HEK293 (cell line): ENCODE measurements at regions not wholly inside any gene's neighbourhood (a gene's known extent, or its start where the extent isn't known, plus 50 kb on each side); places are given as distances from the start of the nearest gene placed in this dataset.

Experiments used
- CTCF ChIA-PET: fragments of 350-600 bp; formaldehyde crosslinking; extraction: SDS; loops from one replicate; lab custom pipeline; 2021; ENCODE audit warnings: antibody characterized with exemption; lab: Yijun Ruan, JAX
- POLR2A ChIA-PET: fragments of 300-600 bp; formaldehyde crosslinking; extraction: SDS; loops from one replicate; lab custom pipeline; 2020; ENCODE audit warnings: antibody characterized with exemption, inconsistent platforms; lab: Yijun Ruan, JAX
- H3K27ac ChIP-seq: fragments of 200-500 bp; sonication (Bioruptor generic); 2 replicates; pipeline ENCODE4 v1.5.1; 2014; ENCODE audit warnings: low read depth, low read length, control low read depth, inconsistent platforms; ENCODE audit errors: extremely low read depth
- H3K36me3 ChIP-seq, 2 experiments: fragments of 200-500 bp in 1 of 2; sonication (Bioruptor generic) in 1 of 2; 1 replicate in 1 of 2; 2 replicates in 1 of 2; pipeline ENCODE4 v1.5.1; 2014 to 2017; ENCODE audit warnings: inconsistent platforms in 2 of 2, low read length in 2 of 2; ENCODE audit not compliant: control insufficient read depth in 2 of 2, insufficient read depth in 1 of 2
- H3K4me1 ChIP-seq: fragments of 200-500 bp; sonication (Bioruptor generic); 2 replicates; pipeline ENCODE4 v1.5.1; 2014; ENCODE audit warnings: mild to moderate bottlenecking, low read length, inconsistent platforms; ENCODE audit not compliant: control insufficient read depth, insufficient read depth
- H3K4me3 ChIP-seq: 2 replicates; pipeline ENCODE4 v1.5.1; 2011; ENCODE audit warnings: low read depth, mild to moderate bottlenecking, control low read depth, low read length, moderate library complexity
- H3K9me3 ChIP-seq: fragments of 200-500 bp; sonication (Bioruptor generic); 2 replicates; pipeline ENCODE4 v1.5.1; 2014; ENCODE audit warnings: low read depth, low read length, inconsistent platforms; ENCODE audit not compliant: control insufficient read depth, insufficient read depth
- FEZF1 ChIP-seq: fragments of 450-650 bp; formaldehyde crosslinking; IDR thresholded peaks from 2 replicates; pipeline ENCODE4 v1.5.1; 2016; ENCODE audit warnings: missing biosample characterization, missing genetic modification characterization
- GFI1B ChIP-seq: fragments of 450-650 bp; formaldehyde crosslinking; IDR thresholded peaks from 2 replicates; pipeline ENCODE4 v1.5.1; 2016; ENCODE audit warnings: missing biosample characterization, missing genetic modification characterization
- KLF10 ChIP-seq: fragments of 450-650 bp; IDR thresholded peaks from 2 replicates; pipeline ENCODE4 v1.5.1; 2018; ENCODE audit warnings: missing biosample characterization, mild to moderate bottlenecking, missing genetic modification characterization
- ZBTB8A ChIP-seq: fragments of 450-650 bp; formaldehyde crosslinking; IDR thresholded peaks from 2 replicates; pipeline ENCODE4 v1.5.1; 2016; ENCODE audit warnings: missing biosample characterization, missing genetic modification characterization
- ZNF114 ChIP-seq: fragments of 450-650 bp; formaldehyde crosslinking; IDR thresholded peaks from 2 replicates; pipeline ENCODE4 v1.5.0; 2017; ENCODE audit warnings: missing biosample characterization, missing genetic modification characterization
- ZNF138 ChIP-seq: fragments of 450-650 bp; formaldehyde crosslinking; IDR thresholded peaks from 2 replicates; pipeline ENCODE4 v1.5.1; 2016; ENCODE audit warnings: missing biosample characterization, missing genetic modification characterization, borderline replicate concordance
- ZNF426 ChIP-seq: fragments of 450-650 bp; formaldehyde crosslinking; IDR thresholded peaks from 2 replicates; pipeline ENCODE4 v1.5.1; 2017; ENCODE audit warnings: missing biosample characterization, missing genetic modification characterization, mild to moderate bottlenecking, inconsistent platforms, moderate library complexity
- ZNF48 ChIP-seq: fragments of 450-650 bp; formaldehyde crosslinking; IDR thresholded peaks from 2 replicates; pipeline ENCODE4 v1.5.1; 2016; ENCODE audit warnings: missing biosample characterization, missing genetic modification characterization
- ZNF510 ChIP-seq: fragments of 450-650 bp; formaldehyde crosslinking; IDR thresholded peaks from 2 replicates; pipeline ENCODE4 v1.5.1; 2018; ENCODE audit warnings: mild to moderate bottlenecking, missing genetic modification characterization, missing biosample characterization; ENCODE audit not compliant: insufficient replicate concordance
- ZNF558 ChIP-seq: fragments of 450-650 bp; formaldehyde crosslinking; IDR thresholded peaks from 2 replicates; pipeline ENCODE4 v1.5.1; 2016; ENCODE audit warnings: missing biosample characterization, missing genetic modification characterization
- ZNF629 ChIP-seq: fragments of 450-650 bp; formaldehyde crosslinking; IDR thresholded peaks from 2 replicates; pipeline ENCODE4 v1.5.1; 2017; ENCODE audit warnings: missing biosample characterization, missing genetic modification characterization
- ZNF843 ChIP-seq: fragments of 450-650 bp; formaldehyde crosslinking; IDR thresholded peaks from 2 replicates; pipeline ENCODE4 v1.5.1; 2016; ENCODE audit warnings: missing biosample characterization, missing genetic modification characterization
- ZSCAN23 ChIP-seq: fragments of 450-650 bp; formaldehyde crosslinking; IDR thresholded peaks from 2 replicates; pipeline ENCODE4 v1.5.1; 2016; ENCODE audit warnings: missing biosample characterization, missing genetic modification characterization
- TF ChIP-seq, protein P1 (sequence below): fragments of 450-650 bp; formaldehyde crosslinking; IDR thresholded peaks from 2 replicates; pipeline ENCODE4 v1.5.1; 2016; ENCODE audit warnings: missing biosample characterization, missing genetic modification characterization
- TF ChIP-seq, protein P2 (sequence below): fragments of 450-650 bp; formaldehyde crosslinking; IDR thresholded peaks from 2 replicates; pipeline ENCODE4 v1.5.1; 2016; ENCODE audit warnings: missing biosample characterization, missing genetic modification characterization
- TF ChIP-seq, protein P3 (sequence below): fragments of 450-650 bp; formaldehyde crosslinking; conservative IDR thresholded peaks from 2 replicates; pipeline ENCODE4 v1.5.1; 2016; ENCODE audit warnings: low read depth, missing biosample characterization, missing genetic modification characterization
- TF ChIP-seq, protein P4 (sequence below): fragments of 450-650 bp; formaldehyde crosslinking; IDR thresholded peaks from 2 replicates; pipeline ENCODE4 v1.5.1; 2016; ENCODE audit warnings: missing biosample characterization, missing genetic modification characterization
- TF ChIP-seq, protein P5 (sequence below): fragments of 450-650 bp; formaldehyde crosslinking; IDR thresholded peaks from 2 replicates; pipeline ENCODE4 v1.5.1; 2016; ENCODE audit warnings: missing biosample characterization, missing genetic modification characterization, borderline replicate concordance
- TF ChIP-seq, protein P6 (sequence below): sonication (generic); formaldehyde crosslinking; IDR thresholded peaks from 2 replicates; pipeline ENCODE4 v1.8.1; 2022; ENCODE audit warnings: mild to moderate bottlenecking, moderate library complexity, missing genetic modification reagents

DNA sequence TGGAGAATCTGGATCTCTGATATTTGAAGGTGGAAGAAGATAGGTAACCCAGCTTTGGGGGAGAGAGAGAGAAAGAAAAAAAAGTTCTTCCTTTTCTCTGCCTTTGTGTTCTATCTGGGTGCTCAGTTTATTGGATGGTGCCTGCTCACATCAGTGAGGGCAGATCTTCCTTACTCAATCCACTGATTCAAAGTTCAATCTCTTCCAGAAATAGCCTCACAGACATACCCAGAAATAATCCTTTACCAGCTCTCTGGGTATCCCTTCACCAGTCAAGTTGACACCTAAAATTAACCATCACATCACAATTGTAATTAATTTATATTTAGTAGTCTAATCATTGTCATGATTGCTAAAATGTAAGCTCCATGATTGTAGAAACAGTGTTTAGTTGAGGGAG lies 189.1 kb downstream of the EPM2A start:
- peaks cover 3% of the 10 kb centered on the region; the same call in 1 of the 2 replicates for H3K4me1 ChIP-seq
- no peak overlapping the region for H3K4me3 ChIP-seq
- no peak overlapping the region for H3K27ac ChIP-seq
- no peaks in the 10 kb centered on the region for H3K9me3 ChIP-seq
- ChIA-PET CTCF (interaction anchor here (0.5 to 1.0 kb wide), 2 partner anchors 37 to 80 kb away, joined by 3 read pairs; no protein-coding TSS in a partner anchor), POLR2A (no interaction called here)
- TF ChIP-seq, protein P1, sequence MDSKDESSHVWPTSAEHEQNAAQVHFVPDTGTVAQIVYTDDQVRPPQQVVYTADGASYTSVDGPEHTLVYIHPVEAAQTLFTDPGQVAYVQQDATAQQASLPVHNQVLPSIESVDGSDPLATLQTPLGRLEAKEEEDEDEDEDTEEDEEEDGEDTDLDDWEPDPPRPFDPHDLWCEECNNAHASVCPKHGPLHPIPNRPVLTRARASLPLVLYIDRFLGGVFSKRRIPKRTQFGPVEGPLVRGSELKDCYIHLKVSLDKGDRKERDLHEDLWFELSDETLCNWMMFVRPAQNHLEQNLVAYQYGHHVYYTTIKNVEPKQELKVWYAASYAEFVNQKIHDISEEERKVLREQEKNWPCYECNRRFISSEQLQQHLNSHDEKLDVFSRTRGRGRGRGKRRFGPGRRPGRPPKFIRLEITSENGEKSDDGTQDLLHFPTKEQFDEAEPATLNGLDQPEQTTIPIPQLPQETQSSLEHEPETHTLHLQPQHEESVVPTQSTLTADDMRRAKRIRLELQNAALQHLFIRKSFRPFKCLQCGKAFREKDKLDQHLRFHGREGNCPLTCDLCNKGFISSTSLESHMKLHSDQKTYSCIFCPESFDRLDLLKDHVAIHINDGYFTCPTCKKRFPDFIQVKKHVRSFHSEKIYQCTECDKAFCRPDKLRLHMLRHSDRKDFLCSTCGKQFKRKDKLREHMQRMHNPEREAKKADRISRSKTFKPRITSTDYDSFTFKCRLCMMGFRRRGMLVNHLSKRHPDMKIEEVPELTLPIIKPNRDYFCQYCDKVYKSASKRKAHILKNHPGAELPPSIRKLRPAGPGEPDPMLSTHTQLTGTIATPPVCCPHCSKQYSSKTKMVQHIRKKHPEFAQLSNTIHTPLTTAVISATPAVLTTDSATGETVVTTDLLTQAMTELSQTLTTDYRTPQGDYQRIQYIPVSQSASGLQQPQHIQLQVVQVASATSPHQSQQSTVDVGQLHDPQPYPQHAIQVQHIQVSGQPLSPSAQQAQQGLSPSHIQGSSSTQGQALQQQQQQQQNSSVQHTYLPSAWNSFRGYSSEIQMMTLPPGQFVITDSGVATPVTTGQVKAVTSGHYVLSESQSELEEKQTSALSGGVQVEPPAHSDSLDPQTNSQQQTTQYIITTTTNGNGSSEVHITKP (tag by site-specific recombination), result no peak
- TF ChIP-seq, protein P2, sequence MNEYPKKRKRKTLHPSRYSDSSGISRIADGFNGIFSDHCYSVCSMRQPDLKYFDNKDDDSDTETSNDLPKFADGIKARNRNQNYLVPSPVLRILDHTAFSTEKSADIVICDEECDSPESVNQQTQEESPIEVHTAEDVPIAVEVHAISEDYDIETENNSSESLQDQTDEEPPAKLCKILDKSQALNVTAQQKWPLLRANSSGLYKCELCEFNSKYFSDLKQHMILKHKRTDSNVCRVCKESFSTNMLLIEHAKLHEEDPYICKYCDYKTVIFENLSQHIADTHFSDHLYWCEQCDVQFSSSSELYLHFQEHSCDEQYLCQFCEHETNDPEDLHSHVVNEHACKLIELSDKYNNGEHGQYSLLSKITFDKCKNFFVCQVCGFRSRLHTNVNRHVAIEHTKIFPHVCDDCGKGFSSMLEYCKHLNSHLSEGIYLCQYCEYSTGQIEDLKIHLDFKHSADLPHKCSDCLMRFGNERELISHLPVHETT (tag by site-specific recombination), result no peak
- TF ChIP-seq ZNF629 (tag by site-specific recombination), result no peak
- no peak for TF ChIP-seq ZNF138 (tag by site-specific recombination)
- TF ChIP-seq ZNF114, result no peak
- no peak for TF ChIP-seq KLF10 (tag by site-specific recombination)
- TF ChIP-seq ZNF48 (tag by site-specific recombination), result no peak
- no peak for TF ChIP-seq ZBTB8A (tag by site-specific recombination)
- TF ChIP-seq, protein P3, sequence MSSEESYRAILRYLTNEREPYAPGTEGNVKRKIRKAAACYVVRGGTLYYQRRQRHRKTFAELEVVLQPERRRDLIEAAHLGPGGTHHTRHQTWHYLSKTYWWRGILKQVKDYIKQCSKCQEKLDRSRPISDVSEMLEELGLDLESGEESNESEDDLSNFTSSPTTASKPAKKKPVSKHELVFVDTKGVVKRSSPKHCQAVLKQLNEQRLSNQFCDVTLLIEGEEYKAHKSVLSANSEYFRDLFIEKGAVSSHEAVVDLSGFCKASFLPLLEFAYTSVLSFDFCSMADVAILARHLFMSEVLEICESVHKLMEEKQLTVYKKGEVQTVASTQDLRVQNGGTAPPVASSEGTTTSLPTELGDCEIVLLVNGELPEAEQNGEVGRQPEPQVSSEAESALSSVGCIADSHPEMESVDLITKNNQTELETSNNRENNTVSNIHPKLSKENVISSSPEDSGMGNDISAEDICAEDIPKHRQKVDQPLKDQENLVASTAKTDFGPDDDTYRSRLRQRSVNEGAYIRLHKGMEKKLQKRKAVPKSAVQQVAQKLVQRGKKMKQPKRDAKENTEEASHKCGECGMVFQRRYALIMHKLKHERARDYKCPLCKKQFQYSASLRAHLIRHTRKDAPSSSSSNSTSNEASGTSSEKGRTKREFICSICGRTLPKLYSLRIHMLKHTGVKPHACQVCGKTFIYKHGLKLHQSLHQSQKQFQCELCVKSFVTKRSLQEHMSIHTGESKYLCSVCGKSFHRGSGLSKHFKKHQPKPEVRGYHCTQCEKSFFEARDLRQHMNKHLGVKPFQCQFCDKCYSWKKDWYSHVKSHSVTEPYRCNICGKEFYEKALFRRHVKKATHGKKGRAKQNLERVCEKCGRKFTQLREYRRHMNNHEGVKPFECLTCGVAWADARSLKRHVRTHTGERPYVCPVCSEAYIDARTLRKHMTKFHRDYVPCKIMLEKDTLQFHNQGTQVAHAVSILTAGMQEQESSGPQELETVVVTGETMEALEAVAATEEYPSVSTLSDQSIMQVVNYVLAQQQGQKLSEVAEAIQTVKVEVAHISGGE (tag by site-specific recombination), result no peak
- no peak for TF ChIP-seq GFI1B (tag by site-specific recombination)
- no peak for TF ChIP-seq ZNF426 (tag by site-specific recombination)
- TF ChIP-seq ZNF843 (tag by site-specific recombination), result no peak
- TF ChIP-seq FEZF1 (tag by site-specific recombination), result no peak
- TF ChIP-seq, protein P4, sequence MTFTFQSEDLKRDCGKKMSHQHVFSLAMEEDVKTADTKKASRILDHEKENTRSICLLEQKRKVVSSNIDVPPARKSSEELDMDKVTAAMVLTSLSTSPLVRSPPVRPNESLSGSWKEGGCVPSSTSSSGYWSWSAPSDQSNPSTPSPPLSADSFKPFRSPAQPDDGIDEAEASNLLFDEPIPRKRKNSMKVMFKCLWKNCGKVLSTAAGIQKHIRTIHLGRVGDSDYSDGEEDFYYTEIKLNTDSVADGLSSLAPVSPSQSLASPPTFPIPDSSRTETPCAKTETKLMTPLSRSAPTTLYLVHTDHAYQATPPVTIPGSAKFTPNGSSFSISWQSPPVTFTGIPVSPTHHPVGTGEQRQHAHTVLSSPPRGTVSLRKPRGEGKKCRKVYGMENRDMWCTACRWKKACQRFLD (tag by site-specific recombination), result no peak
- TF ChIP-seq ZNF510 (tag by site-specific recombination), result no peak
- TF ChIP-seq, protein P5, sequence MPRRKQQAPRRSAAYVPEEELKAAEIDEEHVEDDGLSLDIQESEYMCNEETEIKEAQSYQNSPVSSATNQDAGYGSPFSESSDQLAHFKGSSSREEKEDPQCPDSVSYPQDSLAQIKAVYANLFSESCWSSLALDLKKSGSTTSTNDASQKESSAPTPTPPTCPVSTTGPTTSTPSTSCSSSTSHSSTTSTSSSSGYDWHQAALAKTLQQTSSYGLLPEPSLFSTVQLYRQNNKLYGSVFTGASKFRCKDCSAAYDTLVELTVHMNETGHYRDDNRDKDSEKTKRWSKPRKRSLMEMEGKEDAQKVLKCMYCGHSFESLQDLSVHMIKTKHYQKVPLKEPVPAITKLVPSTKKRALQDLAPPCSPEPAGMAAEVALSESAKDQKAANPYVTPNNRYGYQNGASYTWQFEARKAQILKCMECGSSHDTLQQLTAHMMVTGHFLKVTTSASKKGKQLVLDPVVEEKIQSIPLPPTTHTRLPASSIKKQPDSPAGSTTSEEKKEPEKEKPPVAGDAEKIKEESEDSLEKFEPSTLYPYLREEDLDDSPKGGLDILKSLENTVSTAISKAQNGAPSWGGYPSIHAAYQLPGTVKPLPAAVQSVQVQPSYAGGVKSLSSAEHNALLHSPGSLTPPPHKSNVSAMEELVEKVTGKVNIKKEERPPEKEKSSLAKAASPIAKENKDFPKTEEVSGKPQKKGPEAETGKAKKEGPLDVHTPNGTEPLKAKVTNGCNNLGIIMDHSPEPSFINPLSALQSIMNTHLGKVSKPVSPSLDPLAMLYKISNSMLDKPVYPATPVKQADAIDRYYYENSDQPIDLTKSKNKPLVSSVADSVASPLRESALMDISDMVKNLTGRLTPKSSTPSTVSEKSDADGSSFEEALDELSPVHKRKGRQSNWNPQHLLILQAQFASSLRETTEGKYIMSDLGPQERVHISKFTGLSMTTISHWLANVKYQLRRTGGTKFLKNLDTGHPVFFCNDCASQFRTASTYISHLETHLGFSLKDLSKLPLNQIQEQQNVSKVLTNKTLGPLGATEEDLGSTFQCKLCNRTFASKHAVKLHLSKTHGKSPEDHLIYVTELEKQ (tag by site-specific recombination), result no peak
- no peak for TF ChIP-seq ZNF558 (tag by site-specific recombination)
- no peak for TF ChIP-seq ZSCAN23 (tag by site-specific recombination)
- TF ChIP-seq, protein P6, sequence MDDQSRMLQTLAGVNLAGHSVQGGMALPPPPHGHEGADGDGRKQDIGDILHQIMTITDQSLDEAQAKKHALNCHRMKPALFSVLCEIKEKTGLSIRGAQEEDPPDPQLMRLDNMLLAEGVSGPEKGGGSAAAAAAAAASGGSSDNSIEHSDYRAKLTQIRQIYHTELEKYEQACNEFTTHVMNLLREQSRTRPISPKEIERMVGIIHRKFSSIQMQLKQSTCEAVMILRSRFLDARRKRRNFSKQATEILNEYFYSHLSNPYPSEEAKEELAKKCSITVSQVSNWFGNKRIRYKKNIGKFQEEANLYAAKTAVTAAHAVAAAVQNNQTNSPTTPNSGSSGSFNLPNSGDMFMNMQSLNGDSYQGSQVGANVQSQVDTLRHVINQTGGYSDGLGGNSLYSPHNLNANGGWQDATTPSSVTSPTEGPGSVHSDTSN (CRISPR knock-in tag), result no peak
- H3K36me3 ChIP-seq, result no peaks in the 10 kb centered on the region
